H1 (cell line): ENCODE measurements at regions not wholly inside any gene's neighbourhood (a gene's known extent, or its start where the extent isn't known, plus 50 kb on each side); places are given as distances from the start of the nearest gene placed in this dataset.

Experiments used
- KDM4A ChIP-seq: IDR thresholded peaks from one replicate; pipeline ENCODE4 v1.7.1; 2012; ENCODE audit warnings: low read depth, mild to moderate bottlenecking, moderate library complexity, low read length, inconsistent platforms; ENCODE audit not compliant: severe bottlenecking
- RFX5 ChIP-seq: IDR thresholded peaks from 2 replicates; pipeline ENCODE4 v1.6.1; 2011; ENCODE audit warnings: low read depth, low read length, improper control_type of control experiment, borderline replicate concordance
- TAF7 ChIP-seq: optimal IDR thresholded peaks from 2 replicates; pipeline ENCODE3; 2011; ENCODE audit warnings: low read depth, mild to moderate bottlenecking, inconsistent platforms, low read length, moderate library complexity, borderline replicate concordance
- TEAD4 ChIP-seq: IDR thresholded peaks from 2 replicates; pipeline ENCODE4 v1.6.1; 2012; ENCODE audit warnings: low read depth, low read length, inconsistent platforms, mixed read lengths
- YY1 ChIP-seq: IDR thresholded peaks from 2 replicates; pipeline ENCODE4 v1.6.1; 2011; ENCODE audit warnings: low read depth, mild to moderate bottlenecking, low read length
- TF ChIP-seq, protein P1 (sequence below): IDR thresholded peaks from 2 replicates; pipeline ENCODE4 v1.6.1; 2012; ENCODE audit warnings: low read length, inconsistent platforms

DNA sequence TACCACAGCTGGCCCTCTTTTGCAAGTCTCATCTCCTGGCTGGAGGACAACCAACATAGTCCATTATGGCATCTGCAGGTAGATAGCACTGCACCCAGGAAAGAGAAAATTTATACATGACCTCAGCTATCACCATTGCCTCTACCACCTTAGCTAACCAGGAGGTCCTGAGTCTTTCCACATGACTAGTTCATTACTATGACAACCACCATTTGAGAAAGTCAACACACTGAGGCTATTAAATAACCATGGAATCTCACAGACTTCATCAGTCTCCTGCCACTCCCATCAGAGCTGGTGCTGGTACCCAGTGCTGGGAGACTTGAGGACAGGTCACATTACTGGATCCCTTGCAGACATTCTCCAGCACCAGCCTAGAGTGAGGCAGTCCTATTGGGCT is 285.9 kb downstream of the GBA3 start (continued):
- TF ChIP-seq, protein P1, sequence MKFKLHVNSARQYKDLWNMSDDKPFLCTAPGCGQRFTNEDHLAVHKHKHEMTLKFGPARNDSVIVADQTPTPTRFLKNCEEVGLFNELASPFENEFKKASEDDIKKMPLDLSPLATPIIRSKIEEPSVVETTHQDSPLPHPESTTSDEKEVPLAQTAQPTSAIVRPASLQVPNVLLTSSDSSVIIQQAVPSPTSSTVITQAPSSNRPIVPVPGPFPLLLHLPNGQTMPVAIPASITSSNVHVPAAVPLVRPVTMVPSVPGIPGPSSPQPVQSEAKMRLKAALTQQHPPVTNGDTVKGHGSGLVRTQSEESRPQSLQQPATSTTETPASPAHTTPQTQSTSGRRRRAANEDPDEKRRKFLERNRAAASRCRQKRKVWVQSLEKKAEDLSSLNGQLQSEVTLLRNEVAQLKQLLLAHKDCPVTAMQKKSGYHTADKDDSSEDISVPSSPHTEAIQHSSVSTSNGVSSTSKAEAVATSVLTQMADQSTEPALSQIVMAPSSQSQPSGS: no peak
- TF ChIP-seq RFX5 (no peak), KDM4A (no peak), TEAD4 (no peak), YY1 (no peak), TAF7 (no peak)
